Testis (tissue), 2 donors: ENCODE measurements at regions not wholly inside any gene's neighbourhood (a gene's known extent, or its start where the extent isn't known, plus 50 kb on each side); places are given as distances from the start of the nearest gene placed in this dataset.

Source experiments
- DNase-seq: peaks from one replicate; pipeline ENCODE4 v3.0.0-alpha.2; 2019
- H3K27ac ChIP-seq, 2 donors: fragments of 200-600 bp; sonication (generic); one replicate each; pipeline ENCODE4 v1.5.1; 2019
- H3K27me3 ChIP-seq: fragments of 200-600 bp; sonication (generic); one replicate; pipeline ENCODE4 v1.5.1; 2019
- H3K36me3 ChIP-seq: fragments of 200-600 bp; sonication (generic); one replicate; pipeline ENCODE4 v1.5.1; 2017; ENCODE audit warnings: low read depth; ENCODE audit errors: missing control alignments
- H3K4me1 ChIP-seq: fragments of 200-600 bp; sonication (generic); one replicate; pipeline ENCODE4 v1.5.1; 2019
- H3K4me3 ChIP-seq, 2 donors: fragments of 200-600 bp; sonication (generic); one replicate each; pipeline ENCODE4 v1.5.1; 2017 to 2019
- H3K9me3 ChIP-seq: fragments of 200-600 bp; sonication (generic); one replicate; pipeline ENCODE4 v1.5.1; 2017
- POLR2A ChIP-seq: fragments of 450-650 bp; IDR thresholded peaks from one replicate; pipeline ENCODE4 v1.6.1; 2017; ENCODE audit warnings: antibody characterized with exemption, mild to moderate bottlenecking, moderate library complexity
- WGBS, 2 donors: methylation state at CpG; one replicate each; pipeline ENCODE4 v1.1.5; 2018; 5-methylcytosine and 5-hydroxymethylcytosine counted together
- intact Hi-C: fragments of 100-400 bp; cut with DNase I; formaldehyde crosslinking; loops from one replicate; pipeline ENCODE4 v1.15.1; 2023; ENCODE audit warnings: low total_unique reads
- TF ChIP-seq, protein P1 (sequence below), 3 experiments: fragments of 450-650 bp in 2 of 3; fragments of 200-600 bp in 1 of 3; sonication (generic) in 1 of 3; IDR thresholded peaks; one replicate each; pipeline ENCODE4 v1.5.1; 2016 to 2019; ENCODE audit warnings: antibody characterized with exemption in 3 of 3, mild to moderate bottlenecking in 2 of 3, moderate library complexity in 1 of 3

DNA sequence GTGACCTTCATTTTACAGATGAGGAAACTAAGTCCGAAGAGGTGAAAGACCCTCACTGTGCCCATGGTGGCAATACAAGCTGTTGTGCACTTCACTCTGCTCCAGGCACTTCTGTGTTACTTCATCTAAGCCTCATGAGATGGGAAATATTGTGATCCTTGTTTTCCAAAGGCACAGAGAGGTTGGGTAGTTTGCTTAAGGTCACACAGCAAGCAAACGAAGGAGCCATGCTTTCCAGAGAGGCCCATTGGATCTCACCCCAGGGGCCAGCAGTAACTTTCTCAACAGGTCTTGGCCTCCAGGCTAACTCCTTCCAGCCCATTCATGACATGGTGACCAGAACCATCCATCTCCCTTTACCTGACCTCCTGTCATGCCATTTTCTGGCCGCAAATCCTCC, 332.8 kb downstream of the MN1 start:
- no peak overlapping the region for H3K27ac ChIP-seq
- WGBS, 2 donors = 89 to 94% methylated on average over 3 of the region's 3 CpGs
- intact Hi-C loops = no loop called here

DNA sequence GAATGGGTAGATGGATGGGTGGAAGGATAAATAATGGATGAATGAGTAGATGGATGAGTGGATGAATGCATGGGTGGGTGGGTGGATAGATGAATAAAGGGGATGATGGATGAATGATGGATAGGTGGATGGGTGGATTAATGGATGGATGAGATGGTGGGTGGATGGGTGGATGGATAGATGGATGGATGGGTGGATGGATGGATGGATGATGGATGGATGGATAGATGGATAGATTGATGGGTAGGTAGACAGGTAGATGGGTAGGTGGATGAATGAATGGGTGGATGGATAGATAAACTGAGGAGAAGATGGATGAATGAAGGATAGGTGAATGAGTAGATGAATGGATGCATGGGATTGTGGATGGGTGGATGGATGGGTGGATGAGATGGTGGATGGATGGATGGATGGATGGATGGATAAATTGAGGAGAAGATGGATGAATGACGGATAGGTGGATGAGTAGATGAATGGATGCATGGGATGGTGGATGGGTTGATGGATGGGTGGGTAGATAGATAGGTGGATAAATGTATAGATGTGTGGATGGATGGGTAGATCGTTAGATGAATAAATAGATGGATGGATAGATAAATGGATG, 331.3 kb downstream of the MN1 start:
- Histone ChIP-seq H3K4me1 (peaks cover 6% of the 10 kb centered on the region), H3K27ac (no peak overlapping the region), H3K4me3 (no peak overlapping the region), H3K36me3 (no peaks in the 10 kb centered on the region), H3K27me3 (no peaks in the 10 kb centered on the region), H3K9me3 (no peaks in the 10 kb centered on the region)
- no peak for DNase-seq
- intact Hi-C loops = no loop called here
- 86 to 91% methylated on average over 2 of the region's 2 CpGs for WGBS, 2 donors
- TF ChIP-seq POLR2A = no peak
- TF ChIP-seq, protein P1, sequence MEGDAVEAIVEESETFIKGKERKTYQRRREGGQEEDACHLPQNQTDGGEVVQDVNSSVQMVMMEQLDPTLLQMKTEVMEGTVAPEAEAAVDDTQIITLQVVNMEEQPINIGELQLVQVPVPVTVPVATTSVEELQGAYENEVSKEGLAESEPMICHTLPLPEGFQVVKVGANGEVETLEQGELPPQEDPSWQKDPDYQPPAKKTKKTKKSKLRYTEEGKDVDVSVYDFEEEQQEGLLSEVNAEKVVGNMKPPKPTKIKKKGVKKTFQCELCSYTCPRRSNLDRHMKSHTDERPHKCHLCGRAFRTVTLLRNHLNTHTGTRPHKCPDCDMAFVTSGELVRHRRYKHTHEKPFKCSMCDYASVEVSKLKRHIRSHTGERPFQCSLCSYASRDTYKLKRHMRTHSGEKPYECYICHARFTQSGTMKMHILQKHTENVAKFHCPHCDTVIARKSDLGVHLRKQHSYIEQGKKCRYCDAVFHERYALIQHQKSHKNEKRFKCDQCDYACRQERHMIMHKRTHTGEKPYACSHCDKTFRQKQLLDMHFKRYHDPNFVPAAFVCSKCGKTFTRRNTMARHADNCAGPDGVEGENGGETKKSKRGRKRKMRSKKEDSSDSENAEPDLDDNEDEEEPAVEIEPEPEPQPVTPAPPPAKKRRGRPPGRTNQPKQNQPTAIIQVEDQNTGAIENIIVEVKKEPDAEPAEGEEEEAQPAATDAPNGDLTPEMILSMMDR (IDR thresholded peaks at IDR 0.05) = no peak

More for the DNA sequence above, 332.8 kb downstream of the MN1 start:
- Histone ChIP-seq H3K9me3 (no peaks in the 10 kb centered on the region), H3K4me3 (no peak overlapping the region), H3K27me3 (no peaks in the 10 kb centered on the region), H3K4me1 (no peaks in the 10 kb centered on the region), H3K36me3 (no peaks in the 10 kb centered on the region)
- TF ChIP-seq, protein P1 (IDR thresholded peaks at IDR 0.05) = no peak
- DNase-seq = no peak

GRCh38 chr22:27472975-27473374, 328.6 kb downstream of the MN1 start:
- intact Hi-C loops = no loop called here
- H3K27ac ChIP-seq = no peak overlapping the region
- no peak overlapping the region for H3K4me3 ChIP-seq
- no peaks in the 10 kb centered on the region for H3K9me3 ChIP-seq
- no peaks in the 10 kb centered on the region for H3K27me3 ChIP-seq
- 71 to 77% methylated on average over 4 of the region's 4 CpGs for WGBS, 2 donors
- no peak for DNase-seq
- H3K36me3 ChIP-seq = no peaks in the 10 kb centered on the region
- H3K4me1 ChIP-seq = peaks cover 7% of the 10 kb centered on the region
- no peak for TF ChIP-seq POLR2A
- TF ChIP-seq, protein P1 (IDR thresholded peaks at IDR 0.05) = no peak

DNA sequence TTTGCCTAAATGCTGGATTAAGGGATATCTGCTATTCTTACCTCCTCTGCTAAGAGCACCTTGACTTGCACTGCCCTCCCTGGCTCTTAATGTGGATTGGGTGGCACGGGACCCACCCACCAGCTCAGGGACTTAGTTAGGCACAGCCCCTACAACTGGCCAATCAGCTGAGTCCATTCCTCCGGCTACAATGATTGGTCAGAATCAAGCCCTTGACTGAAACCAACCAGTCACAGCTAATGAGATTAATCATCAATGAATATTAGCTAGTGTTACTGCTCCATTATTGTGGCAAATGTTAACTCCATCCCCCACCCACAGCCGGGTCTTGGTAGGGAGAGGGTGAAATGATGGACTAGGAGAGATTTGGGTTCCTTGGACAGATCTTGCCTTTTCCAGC, 328.0 kb downstream of the MN1 start:
- Histone ChIP-seq H3K36me3 (no peaks in the 10 kb centered on the region), H3K27me3 (no peaks in the 10 kb centered on the region), H3K4me3 (no peak overlapping the region), H3K4me1 (peaks cover 7% of the 10 kb centered on the region), H3K9me3 (no peaks in the 10 kb centered on the region), H3K27ac (no peak overlapping the region)
- intact Hi-C loops = no loop called here
- WGBS, 2 donors = 92 to 100% methylated on average over 3 of the region's 3 CpGs
- DNase-seq = no peak
- no peak for TF ChIP-seq POLR2A
- TF ChIP-seq, protein P1 (IDR thresholded peaks at IDR 0.05) = no peak

DNA sequence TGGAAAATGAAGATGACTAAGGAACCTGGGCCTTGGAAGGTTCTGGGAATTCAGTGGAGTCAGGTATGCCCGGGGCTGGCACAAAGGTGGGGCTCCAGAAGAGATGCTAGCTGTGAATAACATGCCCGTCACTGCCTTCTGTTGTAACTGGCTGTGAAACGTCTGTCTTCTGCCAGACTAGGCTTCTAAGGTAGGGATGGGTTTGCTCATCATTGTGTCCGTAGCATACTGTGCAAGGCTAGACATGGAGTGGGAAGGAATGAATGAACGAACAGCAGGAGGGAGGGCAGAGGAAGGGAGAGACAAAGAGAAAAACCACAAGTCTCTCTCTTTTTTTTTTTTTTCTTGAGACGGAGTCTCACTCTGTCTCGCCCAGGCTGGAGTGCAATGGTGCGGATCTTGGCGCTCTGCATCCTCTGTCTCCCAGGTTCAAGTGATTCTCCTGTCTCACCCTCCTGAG, 327.4 kb downstream of the MN1 start:
- Histone ChIP-seq H3K36me3 (no peaks in the 10 kb centered on the region), H3K27me3 (no peaks in the 10 kb centered on the region), H3K9me3 (no peaks in the 10 kb centered on the region), H3K27ac (no peak overlapping the region), H3K4me3 (no peak overlapping the region), H3K4me1 (peaks cover 7% of the 10 kb centered on the region)
- TF ChIP-seq, protein P1 (IDR thresholded peaks at IDR 0.05) = no peak
- TF ChIP-seq POLR2A = no peak
- 84% methylated on average over 9 of the region's 9 CpGs for WGBS, 2 donors
- no peak for DNase-seq
- intact Hi-C loops = no loop called here
